ENCODE measurements at regions not wholly inside any gene's neighbourhood (a gene's known extent, or its start where the extent isn't known, plus 50 kb on each side); places are given as distances from the start of the nearest gene placed in this dataset.
A peak's percentile ranks its signal among the peaks of the same experiment; 100 is the strongest.

GRCh38 chr21:22046576-22046975 lies 1048.4 kb downstream of the NCAM2 start:
- Mint-ChIP-seq H3K4me1 (no peaks in the 10 kb centered on the region), H3K27me3 (ENCODE audit: low read depth) (no peaks in the 10 kb centered on the region), H3K27ac (no peak overlapping the region), H3K4me3 (no peak overlapping the region), H3K9me3 (no peaks in the 10 kb centered on the region), H3K36me3 (ENCODE audit: low read depth) (no peaks in the 10 kb centered on the region)
- TF ChIP-seq CTCF (IDR thresholded peaks at IDR 0.05; ENCODE audit: unreplicated experiment in 3 of 3): no peak

- no peak overlapping the region for H3K27ac Mint-ChIP-seq
- no peak overlapping the region for H3K4me3 Mint-ChIP-seq
- H3K27me3 Mint-ChIP-seq (ENCODE audit: low read depth): no peaks in the 10 kb centered on the region
- no peak for TF ChIP-seq CTCF (IDR thresholded peaks at IDR 0.05; ENCODE audit: unreplicated experiment in 3 of 3)
- no peaks in the 10 kb centered on the region for H3K4me1 Mint-ChIP-seq
- H3K9me3 Mint-ChIP-seq: no peaks in the 10 kb centered on the region
- H3K36me3 Mint-ChIP-seq (ENCODE audit: low read depth): no peaks in the 10 kb centered on the region
These were observed 1058.7 kb downstream of the NCAM2 start for GRCh38 chr21:22056904-22057303.

GRCh38 chr21:22062472-22063139 lies 1064.4 kb downstream of the NCAM2 start:
- no peak for TF ChIP-seq CTCF (IDR thresholded peaks at IDR 0.05; ENCODE audit: unreplicated experiment in 3 of 3)
- no peaks in the 10 kb centered on the region for H3K9me3 Mint-ChIP-seq
- no peaks in the 10 kb centered on the region for H3K27me3 Mint-ChIP-seq (ENCODE audit: low read depth)
- no peaks in the 10 kb centered on the region for H3K36me3 Mint-ChIP-seq (ENCODE audit: low read depth)
- no peak overlapping the region for H3K4me3 Mint-ChIP-seq
- H3K27ac Mint-ChIP-seq: peak overlapping the region in 1 of 3 experiments; percentile 34
- H3K4me1 Mint-ChIP-seq: no peaks in the 10 kb centered on the region

- H3K36me3 Mint-ChIP-seq (ENCODE audit: low read depth): no peaks in the 10 kb centered on the region
- no peaks in the 10 kb centered on the region for H3K4me1 Mint-ChIP-seq
- no peak overlapping the region for H3K4me3 Mint-ChIP-seq
- no peak for TF ChIP-seq CTCF (IDR thresholded peaks at IDR 0.05; ENCODE audit: unreplicated experiment in 3 of 3)
- H3K27ac Mint-ChIP-seq: peak overlapping the region in 1 of 3 experiments; percentile 34
- H3K9me3 Mint-ChIP-seq: no peaks in the 10 kb centered on the region
- no peaks in the 10 kb centered on the region for H3K27me3 Mint-ChIP-seq (ENCODE audit: low read depth)
These were observed 1064.9 kb downstream of the NCAM2 start for GRCh38 chr21:22063140-22063539.

- Mint-ChIP-seq H3K4me1 (no peaks in the 10 kb centered on the region), H3K36me3 (ENCODE audit: low read depth) (no peaks in the 10 kb centered on the region), H3K27ac (no peak overlapping the region), H3K9me3 (no peaks in the 10 kb centered on the region), H3K4me3 (no peak overlapping the region), H3K27me3 (ENCODE audit: low read depth) (no peaks in the 10 kb centered on the region)
- TF ChIP-seq CTCF (IDR thresholded peaks at IDR 0.05; ENCODE audit: unreplicated experiment in 3 of 3): no peak
These were observed 1078.3 kb downstream of the NCAM2 start for GRCh38 chr21:22076471-22076870.

GRCh38 chr21:22083899-22084298 lies 1085.7 kb downstream of the NCAM2 start:
- Mint-ChIP-seq H3K9me3 (no peaks in the 10 kb centered on the region), H3K27ac (no peak overlapping the region), H3K4me3 (no peak overlapping the region), H3K4me1 (no peaks in the 10 kb centered on the region), H3K36me3 (ENCODE audit: low read depth) (no peaks in the 10 kb centered on the region), H3K27me3 (ENCODE audit: low read depth) (no peaks in the 10 kb centered on the region)
- no peak for TF ChIP-seq CTCF (IDR thresholded peaks at IDR 0.05; ENCODE audit: unreplicated experiment in 3 of 3)
